Caco-2 (cell line): ENCODE measurements at regions not wholly inside any gene's neighbourhood (a gene's known extent, or its start where the extent isn't known, plus 50 kb on each side); places are given as distances from the start of the nearest gene placed in this dataset.

Source experiments
- BruUV-seq: library from RNA; stranded (reverse); fragments of 400-500 nt; replicated peaks from 2 replicates; lab custom pipeline; 2021; lab: Mats Ljungman, UMichigan
- CTCF ChIA-PET: fragments of 300-600 bp; sonication (Branson Sonifier 250); formaldehyde crosslinking; loops from one replicate; lab custom pipeline; 2022; ENCODE audit warnings: antibody characterized with exemption; lab: Charles Lee
- POLR2A ChIA-PET: fragments of 300-600 bp; sonication (Branson Sonifier 250); formaldehyde crosslinking; loops from one replicate; lab custom pipeline; 2022; ENCODE audit warnings: antibody characterized with exemption; lab: Charles Lee
- DNase-seq, 2 experiments: peaks; one replicate each; pipeline versions ENCODE4 v3.0.0 to v3.0.0-alpha.2; 2020 to 2022
- H3K27me3 ChIP-seq: replicated peaks from 2 replicates; pipeline ENCODE4 v1.6.0; 2011; ENCODE audit warnings: low read length; ENCODE audit not compliant: control insufficient read depth, insufficient read depth
- H3K36me3 ChIP-seq: 2 replicates; pipeline ENCODE4 v1.5.1; 2011; ENCODE audit warnings: low read length; ENCODE audit not compliant: control insufficient read depth, insufficient read depth
- H3K4me1 ChIP-seq: fragments of 250-450 bp; sonication (Bioruptor Pico); 2 replicates; pipeline ENCODE4 v1.5.1; 2020; ENCODE audit warnings: mild to moderate bottlenecking
- H3K4me3 ChIP-seq: 2 replicates; pipeline ENCODE4 v1.5.1; 2011; ENCODE audit warnings: low read depth, mild to moderate bottlenecking, control low read depth, low read length
- H3K9me3 ChIP-seq: fragments of 250-450 bp; sonication (Bioruptor Pico); 2 replicates; pipeline ENCODE4 v1.5.1; 2020; ENCODE audit warnings: mild to moderate bottlenecking, moderate library complexity
- H3K27ac Mint-ChIP-seq: one replicate; pipeline ENCODE4 v1.8.0; 2022; ENCODE audit warnings: mixed read lengths; ENCODE audit not compliant: unreplicated experiment
- H3K27me3 Mint-ChIP-seq: one replicate; pipeline ENCODE4 v1.8.0; 2022; ENCODE audit warnings: mixed read lengths; ENCODE audit not compliant: insufficient read depth, unreplicated experiment
- H3K36me3 Mint-ChIP-seq: one replicate; pipeline ENCODE4 v1.8.0; 2022; ENCODE audit warnings: mild to moderate bottlenecking, mixed read lengths; ENCODE audit not compliant: insufficient read depth, unreplicated experiment
- H3K4me1 Mint-ChIP-seq: one replicate; pipeline ENCODE4 v1.8.0; 2022; ENCODE audit warnings: low read depth, mixed read lengths; ENCODE audit not compliant: unreplicated experiment
- H3K4me3 Mint-ChIP-seq: one replicate; pipeline ENCODE4 v1.8.0; 2022; ENCODE audit warnings: mild to moderate bottlenecking, moderate library complexity, mixed read lengths; ENCODE audit not compliant: unreplicated experiment
- H3K9me3 Mint-ChIP-seq: one replicate; pipeline ENCODE4 v1.8.0; 2022; ENCODE audit warnings: mixed read lengths; ENCODE audit not compliant: unreplicated experiment
- CTCF ChIP-seq, 2 experiments: fragments of 200-600 bp in 1 of 2; IDR thresholded peaks; 1 replicate in 1 of 2; 2 replicates in 1 of 2; pipeline versions ENCODE4 v1.5.1 to v1.8.0; 2011 to 2022; ENCODE audit warnings: antibody characterized with exemption in 1 of 2, control low read depth in 1 of 2, inconsistent platforms in 1 of 2, low read depth in 1 of 2, low read length in 1 of 2, mild to moderate bottlenecking in 1 of 2, moderate library complexity in 1 of 2; ENCODE audit not compliant: insufficient read depth in 1 of 2, severe bottlenecking in 1 of 2, unreplicated experiment in 1 of 2
- intact Hi-C: fragments of 100-400 bp; cut with micrococcal nuclease; formaldehyde crosslinking; loops from one replicate; pipeline ENCODE4 v1.10.0; 2022; ENCODE audit not compliant: unreplicated experiment

DNA sequence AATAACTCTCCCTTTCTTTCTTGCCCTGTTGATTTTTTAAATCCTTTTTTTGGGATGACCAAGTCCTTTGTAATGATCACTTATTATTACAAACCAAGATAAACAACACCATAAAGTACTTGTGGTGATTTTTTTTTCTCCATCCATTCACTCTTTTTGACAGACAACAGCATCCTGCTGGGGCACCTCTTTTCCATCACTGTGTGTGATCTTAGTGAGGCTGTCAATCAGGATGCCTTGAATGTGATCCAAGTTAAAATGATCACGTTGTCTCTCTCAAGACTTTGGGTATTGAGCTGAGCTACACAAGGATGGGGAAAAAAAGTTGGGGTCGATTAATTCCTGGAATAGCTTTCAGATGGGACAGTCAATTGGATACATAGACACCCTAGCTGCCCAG is 73.6 kb upstream of the PPP2R2B start:
- BruUV-seq, result no TSS peak
- intact Hi-C loops, result no loop called here
- Histone ChIP-seq H3K9me3 (no peaks in the 10 kb centered on the region), H3K4me3 (no peak overlapping the region), H3K4me1 (no peaks in the 10 kb centered on the region), H3K36me3 (no peaks in the 10 kb centered on the region), H3K27me3 (no peaks in the 10 kb centered on the region)
- DNase-seq, result no peak
- Mint-ChIP-seq H3K36me3 (no peaks in the 10 kb centered on the region), H3K4me3 (no peak overlapping the region), H3K9me3 (no peaks in the 10 kb centered on the region), H3K27me3 (peaks cover under 1% of the 10 kb centered on the region), H3K27ac (no peak overlapping the region), H3K4me1 (no peaks in the 10 kb centered on the region)
- POLR2A ChIA-PET, result no interaction called here
- TF ChIP-seq CTCF (IDR thresholded peaks at IDR 0.05; ENCODE audit: insufficient read depth in 1 of 2, low read depth in 1 of 2, low read length in 1 of 2, severe bottlenecking in 1 of 2, unreplicated experiment in 1 of 2), result no peak
- CTCF ChIA-PET, result no interaction called here

- no peak for TF ChIP-seq CTCF (IDR thresholded peaks at IDR 0.05; ENCODE audit: insufficient read depth in 1 of 2, low read depth in 1 of 2, low read length in 1 of 2, severe bottlenecking in 1 of 2, unreplicated experiment in 1 of 2)
- Histone ChIP-seq H3K4me1 (no peaks in the 10 kb centered on the region), H3K9me3 (no peaks in the 10 kb centered on the region), H3K36me3 (no peaks in the 10 kb centered on the region), H3K27me3 (no peaks in the 10 kb centered on the region), H3K4me3 (no peak overlapping the region)
- Mint-ChIP-seq H3K4me3 (no peak overlapping the region), H3K27me3 (peaks cover 2% of the 10 kb centered on the region), H3K4me1 (no peaks in the 10 kb centered on the region), H3K36me3 (no peaks in the 10 kb centered on the region), H3K27ac (no peak overlapping the region), H3K9me3 (no peaks in the 10 kb centered on the region)
- ChIA-PET POLR2A (no interaction called here), CTCF (no interaction called here)
- DNase-seq, result no peak
- intact Hi-C loops, result no loop called here
- BruUV-seq, result no TSS peak
Measured at GRCh38 chr5:146956217-146956616, 77.7 kb upstream of the PPP2R2B start.

DNA sequence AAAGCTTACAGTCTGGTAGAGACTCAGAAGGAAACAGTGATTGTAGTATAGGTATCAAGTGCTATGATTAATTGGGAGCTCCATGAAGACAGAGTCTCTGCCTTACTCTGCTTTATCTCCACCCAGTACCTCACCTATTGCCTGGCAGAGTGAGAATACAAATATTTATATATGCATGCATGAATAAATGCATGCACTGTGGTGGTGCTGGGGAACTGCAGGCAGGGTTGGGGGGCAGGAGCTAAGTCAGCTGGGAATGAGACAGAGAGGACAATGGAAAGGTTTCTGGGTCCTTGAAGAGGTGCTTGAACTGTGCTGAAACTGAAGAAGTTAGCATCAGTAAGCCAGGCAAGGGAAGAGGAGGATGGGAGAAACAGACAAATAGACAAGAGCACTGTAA is 80.8 kb upstream of the PPP2R2B start:
- Mint-ChIP-seq H3K9me3 (no peaks in the 10 kb centered on the region), H3K36me3 (no peaks in the 10 kb centered on the region), H3K4me1 (no peaks in the 10 kb centered on the region), H3K27me3 (peaks cover 2% of the 10 kb centered on the region), H3K27ac (no peak overlapping the region), H3K4me3 (no peak overlapping the region)
- POLR2A ChIA-PET, result interaction anchor here (0.6 kb wide), 1 partner anchor 138 kb away, joined by 3 read pairs; no protein-coding TSS in a partner anchor
- CTCF ChIA-PET, result no interaction called here
- TF ChIP-seq CTCF (IDR thresholded peaks at IDR 0.05; ENCODE audit: insufficient read depth in 1 of 2, low read depth in 1 of 2, low read length in 1 of 2, severe bottlenecking in 1 of 2, unreplicated experiment in 1 of 2), result no peak
- no peak overlapping the region for H3K4me3 ChIP-seq
- H3K27me3 ChIP-seq, result no peaks in the 10 kb centered on the region
- intact Hi-C loops, result no loop called here
- H3K36me3 ChIP-seq, result no peaks in the 10 kb centered on the region
- DNase-seq, result no peak
- BruUV-seq, result no TSS peak
- no peaks in the 10 kb centered on the region for H3K9me3 ChIP-seq
- H3K4me1 ChIP-seq, result no peaks in the 10 kb centered on the region
